ENCODE measurements at regions not wholly inside any gene's neighbourhood (a gene's known extent, or its start where the extent isn't known, plus 50 kb on each side); places are given as distances from the start of the nearest gene placed in this dataset.

GRCh38 chr9:706606-707459 lies 134.7 kb upstream of the DMRT1 start (continued):
- TF ChIP-seq SIX4 (CRISPR knock-in tag; IDR thresholded peaks at IDR 0.05): 0 out of 2 replicates have a peak, but pooled peaks have one; percentile 22
- no peak for TF ChIP-seq POGK (CRISPR knock-in tag; conservative IDR thresholded peaks at IDR 0.05)
- TF ChIP-seq ZNF101 (CRISPR knock-in tag; IDR thresholded peaks at IDR 0.05; ENCODE audit: borderline replicate concordance, low read depth): no peak
- TF ChIP-seq EEA1 (CRISPR knock-in tag; IDR thresholded peaks at IDR 0.05; ENCODE audit: borderline replicate concordance): peak; percentile 57; the same call in 1 of the 2 replicates
- 0 out of 2 replicates have a peak, but pooled peaks have one; percentile 54 for TF ChIP-seq ARNT2 (CRISPR knock-in tag; IDR thresholded peaks at IDR 0.05; ENCODE audit: low read depth)
- TF ChIP-seq RNF2 (conservative IDR thresholded peaks at IDR 0.05; ENCODE audit: low read depth): no peak
- TF ChIP-seq ZNF704 (CRISPR knock-in tag; IDR thresholded peaks at IDR 0.05; ENCODE audit: borderline replicate concordance): no peak
- TF ChIP-seq ZNF382 (CRISPR knock-in tag; IDR thresholded peaks at IDR 0.05; ENCODE audit: borderline replicate concordance): no peak
- no peak for TF ChIP-seq SIN3B (IDR thresholded peaks at IDR 0.05; ENCODE audit: low read length)
- TF ChIP-seq TEF (CRISPR knock-in tag; IDR thresholded peaks at IDR 0.05): 0 out of 2 replicates have a peak, but pooled peaks have one; percentile 12
- TF ChIP-seq ATF2 (CRISPR knock-in tag; IDR thresholded peaks at IDR 0.05): no peak
- no peak for TF ChIP-seq NR0B2 (CRISPR knock-in tag; IDR thresholded peaks at IDR 0.05)
- TF ChIP-seq ZNF337 (CRISPR knock-in tag; IDR thresholded peaks at IDR 0.05; ENCODE audit: borderline replicate concordance, low read depth): no peak
- TF ChIP-seq ZNF3 (CRISPR knock-in tag; IDR thresholded peaks at IDR 0.05): no peak
- TF ChIP-seq NONO (IDR thresholded peaks at IDR 0.05): no peak
- TF ChIP-seq NONO (CRISPR knock-in tag; conservative IDR thresholded peaks at IDR 0.05): 0 out of 2 replicates have a peak, but pooled peaks have one; percentile 26
- no peak for TF ChIP-seq ZNF484 (CRISPR knock-in tag; IDR thresholded peaks at IDR 0.05; ENCODE audit: borderline replicate concordance, low read depth)
- no peak for TF ChIP-seq GATA4 (IDR thresholded peaks at IDR 0.05; ENCODE audit: borderline replicate concordance, low read depth)
- TF ChIP-seq TSC22D2 (CRISPR knock-in tag; IDR thresholded peaks at IDR 0.05; ENCODE audit: borderline replicate concordance): no peak
- no peak for TF ChIP-seq CBX1 (IDR thresholded peaks at IDR 0.05; ENCODE audit: low read depth)

Data from HepG2 (cell line).